Tibial nerve (tissue), 4 donors: ENCODE measurements at regions not wholly inside any gene's neighbourhood (a gene's known extent, or its start where the extent isn't known, plus 50 kb on each side); places are given as distances from the start of the nearest gene placed in this dataset.

Experiments
- EP300 ChIP-seq, 2 donors: sonication (generic); formaldehyde crosslinking; IDR thresholded peaks; one replicate each; pipeline ENCODE4 v1.6.1; 2017; ENCODE audit warnings: antibody characterized with exemption in 2 of 2, mild to moderate bottlenecking in 1 of 2
- POLR2A ChIP-seq, 2 donors: fragments of 450-650 bp; IDR thresholded peaks; one replicate each; pipeline ENCODE4 v1.6.1; 2017; ENCODE audit warnings: antibody characterized with exemption in 2 of 2, mild to moderate bottlenecking in 2 of 2, moderate library complexity in 2 of 2
- TF ChIP-seq, protein P1 (sequence below), 5 experiments: fragments of 200-600 bp in 3 of 5; fragments of 450-650 bp in 2 of 5; sonication (generic) in 3 of 5; IDR thresholded peaks; one replicate each; pipeline ENCODE4 v1.5.1; 2016 to 2019; ENCODE audit warnings: antibody characterized with exemption in 5 of 5, mild to moderate bottlenecking in 3 of 5, moderate library complexity in 2 of 5

GRCh38 chr1:219367496-219367895 lies 193.8 kb downstream of the LYPLAL1 start:
- TF ChIP-seq, protein P1, sequence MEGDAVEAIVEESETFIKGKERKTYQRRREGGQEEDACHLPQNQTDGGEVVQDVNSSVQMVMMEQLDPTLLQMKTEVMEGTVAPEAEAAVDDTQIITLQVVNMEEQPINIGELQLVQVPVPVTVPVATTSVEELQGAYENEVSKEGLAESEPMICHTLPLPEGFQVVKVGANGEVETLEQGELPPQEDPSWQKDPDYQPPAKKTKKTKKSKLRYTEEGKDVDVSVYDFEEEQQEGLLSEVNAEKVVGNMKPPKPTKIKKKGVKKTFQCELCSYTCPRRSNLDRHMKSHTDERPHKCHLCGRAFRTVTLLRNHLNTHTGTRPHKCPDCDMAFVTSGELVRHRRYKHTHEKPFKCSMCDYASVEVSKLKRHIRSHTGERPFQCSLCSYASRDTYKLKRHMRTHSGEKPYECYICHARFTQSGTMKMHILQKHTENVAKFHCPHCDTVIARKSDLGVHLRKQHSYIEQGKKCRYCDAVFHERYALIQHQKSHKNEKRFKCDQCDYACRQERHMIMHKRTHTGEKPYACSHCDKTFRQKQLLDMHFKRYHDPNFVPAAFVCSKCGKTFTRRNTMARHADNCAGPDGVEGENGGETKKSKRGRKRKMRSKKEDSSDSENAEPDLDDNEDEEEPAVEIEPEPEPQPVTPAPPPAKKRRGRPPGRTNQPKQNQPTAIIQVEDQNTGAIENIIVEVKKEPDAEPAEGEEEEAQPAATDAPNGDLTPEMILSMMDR (IDR thresholded peaks at IDR 0.05): no peak
- TF ChIP-seq EP300 (IDR thresholded peaks at IDR 0.05) (no peak), POLR2A (IDR thresholded peaks at IDR 0.05) (no peak)
